ENCODE measurements at regions not wholly inside any gene's neighbourhood (a gene's known extent, or its start where the extent isn't known, plus 50 kb on each side); places are given as distances from the start of the nearest gene placed in this dataset.

GRCh38 chr3:30521156-30521715, 85.2 kb upstream of the TGFBR2 start:
- Histone ChIP-seq H3K23ac (ENCODE audit: insufficient read length) (no peak overlapping the region), H3K9me3 (ENCODE audit: insufficient read depth in 2 of 2, low read depth in 1 of 2, low read length in 1 of 2) (no peaks in the 10 kb centered on the region), H2BK120ac (replicated peaks; ENCODE audit: low read depth, low read length) (no peak overlapping the region), H3K4ac (replicated peaks; ENCODE audit: insufficient read length, low read depth, low read length) (no peak overlapping the region), H2BK12ac (ENCODE audit: low read depth, low read length) (no peak overlapping the region), H3K4me2 (ENCODE audit: insufficient read depth in 1 of 2, low read depth in 2 of 2, low read length in 2 of 2) (no peak overlapping the region), H3K18ac (ENCODE audit: extremely low read depth, low read length) (no peak overlapping the region), H3K56ac (replicated peaks; ENCODE audit: insufficient read length, low read depth, low read length) (no peak overlapping the region), H3K23me2 (ENCODE audit: low read depth, low read length) (no peaks in the 10 kb centered on the region), H3K27me3 (replicated peaks in 1 of 4; ENCODE audit: control insufficient read depth in 3 of 4, extremely low read depth in 1 of 4, insufficient read depth in 3 of 4, low read length in 3 of 4) (no peaks in the 10 kb centered on the region), H2AFZ (ENCODE audit: low read length) (no peak overlapping the region), H3K79me2 (ENCODE audit: control insufficient read depth in 1 of 2, insufficient read depth in 2 of 2, low read length in 2 of 2) (no peaks in the 10 kb centered on the region), H4K20me1 (replicated peaks in 1 of 2; ENCODE audit: control insufficient read depth in 1 of 2, insufficient read depth in 2 of 2, low read length in 2 of 2) (no peaks in the 10 kb centered on the region), H3K79me1 (ENCODE audit: low read depth, low read length) (no peaks in the 10 kb centered on the region), H3K27ac (ENCODE audit: low read depth, low read length) (no peak overlapping the region), H3K4me3 (ENCODE audit: extremely low read depth in 1 of 4, insufficient read depth in 2 of 4, low read depth in 3 of 4, low read length in 4 of 4) (no peak overlapping the region), H4K91ac (replicated peaks; ENCODE audit: insufficient read length, low read length) (no peak overlapping the region), H3K9ac (replicated peaks in 1 of 4; ENCODE audit: extremely low read depth in 1 of 4, low read depth in 3 of 4, low read length in 3 of 4) (no peak overlapping the region), H2BK20ac (ENCODE audit: low read length) (no peak overlapping the region), H4K5ac (ENCODE audit: insufficient read length, low read depth, low read length) (no peak overlapping the region), H3K4me1 (replicated peaks in 1 of 4; ENCODE audit: control insufficient read depth in 3 of 4, insufficient read depth in 4 of 4, low read length in 3 of 4) (no peaks in the 10 kb centered on the region), H2BK15ac (ENCODE audit: low read length) (no peak overlapping the region), H4K8ac (ENCODE audit: extremely low read depth, insufficient read depth, low read length) (no peak overlapping the region), H3K14ac (ENCODE audit: insufficient read length) (no peak overlapping the region), H2AK5ac (ENCODE audit: low read depth, low read length) (no peak overlapping the region), H2BK5ac (ENCODE audit: low read depth, low read length) (no peak overlapping the region), H3K36me3 (ENCODE audit: control insufficient read depth in 2 of 4, insufficient read depth in 4 of 4, low read length in 3 of 4) (no peaks in the 10 kb centered on the region)
- DNase-seq (ENCODE audit: low read depth in 1 of 2, low spot score in 2 of 2) (no peak), FAIRE-seq (no peak)
- POLR2A ChIA-PET (ENCODE audit: partially characterized antibody): no interaction called here
- TF ChIP-seq JUN (IDR thresholded peaks at IDR 0.05; ENCODE audit: low read depth, low read length): no peak
- TF ChIP-seq ASH2L (IDR thresholded peaks at IDR 0.05; ENCODE audit: low read length): no peak
- no peak for TF ChIP-seq TAF1 (IDR thresholded peaks at IDR 0.05; ENCODE audit: low read depth, low read length)
- no peak for TF ChIP-seq ZNF274 (IDR thresholded peaks at IDR 0.05; ENCODE audit: borderline replicate concordance, extremely low read depth, low read length)
- TF ChIP-seq CBX8 (IDR thresholded peaks at IDR 0.05; ENCODE audit: borderline replicate concordance, low read depth, low read length): no peak
- no peak for TF ChIP-seq POLR2A (IDR thresholded peaks at IDR 0.05; ENCODE audit: control extremely low read depth in 1 of 2, low read depth in 2 of 2, low read length in 2 of 2)
- no peak for TF ChIP-seq SP2 (IDR thresholded peaks at IDR 0.05; ENCODE audit: low read length)
- CTCF ChIA-PET (ENCODE audit: partially characterized antibody): interaction anchor here (0.6 kb wide), 1 partner anchor 16 kb away, joined by 5 read pairs; no protein-coding TSS in a partner anchor
- WGBS, 2 experiments (ENCODE audit: extremely low coverage in 1 of 2, insufficient coverage in 1 of 2, insufficient read length in 1 of 2, insufficient replicate concordance in 2 of 2, low coverage in 1 of 2, low lambda C conversion rate in 2 of 2, missing lambda C conversion rate in 1 of 2): 95% methylated on average over 1 of the region's 1 CpG; no CpG with 5 or more reads in 1 of the 2 experiments
